GM18868 (cell line): ENCODE measurements at regions not wholly inside any gene's neighbourhood (a gene's known extent, or its start where the extent isn't known, plus 50 kb on each side); places are given as distances from the start of the nearest gene placed in this dataset.
"Not testable (repeated sequence)": the region's sequence is repeated elsewhere in the genome, so short reads cannot be mapped to it uniquely, and the experiment has no call there.

Experiments used
- ATAC-seq: cut with Tn5 transposase; IDR thresholded peaks from one replicate; pipeline ENCODE4 v1.9.1; 2021; ENCODE audit warnings: mild to moderate bottlenecking, moderate library complexity; ENCODE audit not compliant: unreplicated experiment

- ATAC-seq = no peak
These were observed 392.5 kb downstream of the CD83 start for GRCh38 chr6:14510038-14510437.

- ATAC-seq = no peak
These were observed 393.6 kb downstream of the CD83 start for GRCh38 chr6:14511061-14511586.

DNA sequence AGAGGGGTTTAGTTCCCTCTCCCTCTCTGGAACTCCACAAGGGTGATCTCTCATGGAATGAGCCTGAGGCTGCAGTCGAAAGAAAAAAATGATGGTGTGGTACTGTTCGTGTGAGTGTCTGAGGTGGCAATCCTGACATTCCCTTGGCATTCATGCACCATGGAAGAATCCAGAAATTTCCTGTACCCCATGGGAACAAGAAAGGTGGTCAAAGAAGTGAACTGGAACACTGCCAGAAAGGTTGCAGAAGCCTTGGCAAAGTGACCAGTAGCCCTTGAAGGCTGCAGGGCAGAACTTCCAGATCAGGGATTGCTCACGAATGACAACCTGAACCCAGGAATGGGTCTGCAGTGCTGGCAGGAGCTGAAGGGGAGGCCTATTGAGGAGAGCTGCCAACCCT, 394.7 kb downstream of the CD83 start:
- ATAC-seq = no peak

DNA sequence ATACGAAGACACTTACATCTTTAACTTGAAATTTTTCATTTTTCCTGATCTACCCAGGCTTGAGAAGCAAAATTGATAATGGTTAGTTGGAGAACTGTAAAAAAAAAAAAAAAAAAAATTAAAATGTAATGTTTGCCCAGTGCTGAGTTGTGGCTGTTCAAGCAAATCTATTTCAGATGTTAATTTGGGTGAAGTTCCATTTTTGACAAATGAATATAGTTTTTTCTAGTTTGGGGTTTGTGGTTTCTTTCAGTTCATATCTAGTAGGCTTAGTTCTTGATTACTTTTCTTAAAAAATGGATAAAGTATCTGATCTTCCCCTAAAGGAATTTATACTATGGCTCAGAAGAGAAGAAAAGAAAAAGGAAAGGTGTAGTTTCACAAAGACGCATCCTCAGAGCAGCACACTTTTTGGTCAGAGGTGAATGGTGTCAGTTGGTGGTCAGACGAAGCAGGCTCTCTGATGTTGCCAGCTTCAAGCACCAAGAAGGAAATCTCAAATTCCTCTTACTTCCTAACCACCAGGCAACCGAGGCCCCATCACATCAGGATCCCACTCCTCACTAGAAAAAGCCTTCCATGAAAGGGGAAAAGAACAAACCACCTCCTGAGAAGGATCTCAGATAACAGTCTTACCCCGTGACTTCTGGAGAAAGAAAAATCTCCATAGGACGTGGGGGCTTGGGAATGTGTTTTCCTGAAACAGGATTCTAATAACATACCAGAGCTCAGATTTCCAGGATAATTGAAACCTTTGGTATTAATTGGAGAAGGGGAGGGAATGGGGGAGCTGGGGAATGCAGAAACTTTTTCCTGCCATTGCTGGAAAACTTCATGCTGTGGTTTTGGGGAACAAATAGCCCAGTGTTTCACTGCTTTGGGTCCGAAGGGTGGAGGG, 396.2 kb downstream of the CD83 start:
- no peak for ATAC-seq

DNA sequence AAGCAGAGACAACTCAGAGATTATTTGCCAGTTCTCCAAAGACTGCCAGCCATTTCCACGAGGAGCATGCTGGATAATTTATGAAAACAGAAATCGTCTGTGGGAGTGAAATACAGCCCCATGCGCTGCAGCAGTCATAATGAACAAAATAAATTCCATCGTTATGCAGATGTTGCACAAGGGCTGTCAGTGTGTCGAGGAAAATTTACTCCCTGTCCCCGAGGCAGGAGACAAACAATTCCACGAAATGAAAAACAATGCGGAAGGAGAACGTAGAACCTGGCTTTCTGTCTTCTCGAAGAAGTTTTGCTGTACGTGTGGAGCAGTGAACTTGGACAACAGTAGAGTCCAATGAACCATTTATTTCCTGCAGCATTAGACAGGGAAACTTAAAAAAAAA, 399.4 kb downstream of the CD83 start:
- ATAC-seq = no peak

DNA sequence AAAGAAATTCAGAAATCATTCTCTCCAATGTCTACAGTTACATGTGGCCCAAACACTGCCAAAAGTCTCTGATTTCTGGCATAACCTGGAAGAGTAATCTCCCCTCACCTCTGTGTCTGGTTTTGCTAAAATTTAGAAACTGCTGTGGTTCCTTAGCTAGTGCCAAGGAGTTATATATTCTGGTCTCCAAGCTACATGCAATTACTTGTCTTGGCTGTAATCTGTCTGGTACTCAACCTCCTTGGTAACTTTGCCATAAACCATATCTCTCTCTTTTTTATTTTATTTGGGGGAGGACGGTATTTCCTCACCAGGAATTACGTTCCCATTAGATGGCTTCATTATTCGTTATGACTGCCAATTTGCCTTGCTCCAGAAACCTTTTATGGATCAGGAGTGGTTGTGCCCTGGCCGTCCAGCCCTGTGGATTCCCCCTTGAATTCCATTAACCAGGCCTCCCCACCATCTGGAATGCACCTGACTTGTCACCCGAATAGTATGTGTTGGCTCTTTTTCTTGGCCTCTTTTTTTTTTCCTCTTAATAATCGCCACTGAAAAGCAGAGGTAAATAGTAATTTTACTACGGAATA, 400.0 kb downstream of the CD83 start:
- no peak for ATAC-seq

DNA sequence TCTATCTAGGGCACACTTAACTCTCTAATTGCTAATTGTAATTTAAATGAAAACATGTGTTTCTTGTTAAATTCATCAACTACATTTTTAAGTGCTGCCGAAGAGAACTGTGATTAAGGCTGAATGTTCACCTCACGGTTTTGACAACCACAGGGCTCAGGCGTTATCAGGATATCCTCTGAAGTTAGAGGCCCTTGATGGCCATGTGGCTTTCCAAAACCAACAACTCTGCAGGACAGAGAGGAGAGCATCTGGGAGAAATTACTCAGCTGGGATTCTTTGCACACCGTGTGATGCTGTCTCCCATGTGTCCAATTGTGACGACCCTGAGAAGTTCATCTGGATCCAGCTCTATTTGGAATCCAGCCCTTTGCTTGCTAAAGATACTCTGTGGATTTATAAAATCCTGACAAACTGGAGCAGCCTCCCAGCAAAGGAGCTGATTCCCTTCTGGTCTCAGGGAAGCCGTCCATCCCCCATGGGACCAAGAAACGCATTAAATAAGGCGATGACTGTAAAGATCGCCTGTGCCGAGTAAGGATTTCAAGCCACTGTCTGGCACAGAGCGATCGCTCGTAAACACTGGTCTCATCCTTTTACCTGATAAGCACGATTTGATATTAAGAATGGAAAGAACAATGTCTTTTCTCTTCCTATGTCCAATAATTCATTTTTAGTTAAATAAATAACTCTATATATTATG, 401.1 kb downstream of the CD83 start:
- no peak for ATAC-seq

- ATAC-seq = no peak
These were observed 402.5 kb downstream of the CD83 start for GRCh38 chr6:14520029-14520428.

- ATAC-seq = no peak
These were observed 403.0 kb downstream of the CD83 start for GRCh38 chr6:14520536-14520935.

DNA sequence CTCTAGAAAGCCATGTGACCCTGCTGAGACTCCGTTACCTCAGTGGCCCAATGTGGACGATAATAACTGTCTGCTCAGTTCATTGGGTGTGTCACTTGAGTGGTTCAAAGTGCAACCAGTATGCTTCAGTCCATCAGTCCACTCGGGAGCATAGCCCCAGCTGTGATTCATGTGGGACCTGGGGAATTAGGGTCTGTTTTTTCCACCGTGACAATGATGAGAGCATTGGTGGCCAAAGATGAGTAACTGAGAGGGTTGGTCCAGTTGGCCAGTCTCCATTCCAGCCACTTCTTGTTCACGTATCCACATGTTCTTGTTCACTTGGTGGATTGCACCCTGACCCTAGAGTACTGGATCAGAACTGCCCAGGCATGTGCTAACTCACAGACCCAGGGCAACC, 403.6 kb downstream of the CD83 start:
- ATAC-seq = no peak

DNA sequence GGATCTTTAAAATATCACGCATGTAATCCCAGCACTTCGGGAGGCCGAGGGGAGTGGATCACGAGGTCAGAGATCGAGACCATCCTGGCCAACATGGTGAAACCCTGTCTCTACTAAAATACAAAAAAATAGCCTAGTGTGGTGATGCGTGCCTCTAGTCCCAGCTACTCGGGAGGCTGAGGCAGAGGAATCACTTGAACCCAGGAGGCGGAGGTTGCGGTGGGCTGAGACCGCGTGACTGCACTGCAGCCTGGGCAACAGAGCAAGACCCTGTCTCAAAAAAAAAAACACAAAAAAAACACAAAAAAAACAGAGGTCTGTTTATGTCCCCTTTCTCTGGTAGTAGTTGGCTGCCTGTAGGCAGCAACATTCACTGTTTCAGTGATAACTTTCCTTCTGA, 404.3 kb downstream of the CD83 start:
- ATAC-seq = not testable (repeated sequence)

DNA sequence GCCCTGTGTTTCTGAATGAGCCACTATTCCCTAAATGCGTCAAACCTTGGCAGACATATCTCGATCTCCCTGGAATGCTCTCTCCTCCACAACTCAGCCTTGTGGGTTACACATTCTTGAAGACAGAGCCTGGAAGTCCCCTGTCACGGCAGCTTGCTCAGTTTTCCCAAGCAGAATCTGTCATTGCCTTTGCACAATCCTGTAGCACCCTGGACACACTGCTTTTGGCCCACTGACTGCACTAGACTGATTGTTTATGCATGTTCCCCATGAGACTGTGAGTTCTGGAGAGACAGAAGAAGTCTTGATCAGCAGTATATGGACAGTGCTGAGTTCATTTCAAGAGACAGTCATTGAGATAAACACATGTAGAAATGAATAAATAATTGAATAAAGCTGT, 406.7 kb downstream of the CD83 start:
- ATAC-seq = no peak

GRCh38 chr6:14530385-14530784, 412.8 kb downstream of the CD83 start:
- ATAC-seq = no peak

- no peak for ATAC-seq
These were observed 415.9 kb downstream of the CD83 start for GRCh38 chr6:14533446-14533845.

DNA sequence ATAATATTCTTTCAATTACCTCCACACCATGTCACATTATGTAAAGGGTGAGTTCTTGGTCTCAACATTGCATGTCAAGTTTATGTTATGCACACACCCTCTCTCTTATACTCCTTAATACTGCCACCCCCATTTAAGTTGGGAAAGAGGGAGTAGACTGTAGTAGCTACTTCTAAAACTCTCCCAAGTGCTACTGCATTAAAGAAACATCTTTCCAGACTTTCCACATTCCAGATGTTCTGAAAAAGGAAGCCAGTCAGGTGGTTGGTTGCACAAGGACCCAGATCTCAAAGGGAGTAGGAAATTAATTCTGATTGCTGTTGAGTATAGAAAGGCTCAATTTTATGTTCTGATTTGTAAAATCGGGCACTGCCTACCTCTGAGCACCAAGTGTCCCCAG, 419.5 kb downstream of the CD83 start:
- ATAC-seq = no peak

GRCh38 chr6:14540276-14540675, 422.7 kb downstream of the CD83 start:
- ATAC-seq = no peak

- no peak for ATAC-seq
These were observed 423.4 kb downstream of the CD83 start for GRCh38 chr6:14540810-14541540.

DNA sequence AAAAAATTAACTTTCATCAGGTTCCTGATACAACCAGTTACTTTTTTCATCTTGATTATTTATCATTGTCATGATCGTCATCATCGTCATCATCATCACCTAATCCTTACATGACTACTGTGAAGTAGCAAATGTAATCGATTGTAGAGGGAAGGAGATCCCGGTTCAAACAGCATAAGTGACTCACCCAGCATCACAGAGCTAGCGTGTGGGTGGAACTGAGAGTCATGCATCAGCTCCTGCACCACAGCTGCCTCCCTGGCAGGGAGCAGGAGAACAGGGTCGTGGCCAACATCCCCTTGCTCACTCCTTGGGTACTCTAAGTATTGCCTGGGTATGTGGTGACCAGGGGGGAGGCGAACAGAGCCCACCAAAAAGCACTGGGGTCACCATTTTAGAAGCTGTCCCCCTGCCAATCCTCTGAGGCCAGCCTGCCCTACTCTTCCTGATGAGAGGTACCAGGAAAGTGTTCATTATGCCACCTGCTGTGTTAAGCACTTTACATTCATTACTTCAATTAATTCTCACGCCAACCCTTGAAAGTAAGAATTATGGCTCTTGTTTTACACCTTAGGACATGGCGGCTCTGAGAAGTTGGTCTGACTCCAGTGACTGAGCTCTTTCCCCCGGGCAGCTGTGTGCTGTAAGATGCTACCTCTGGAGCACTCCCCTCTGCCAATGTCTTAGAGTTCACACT, 425.2 kb downstream of the CD83 start:
- ATAC-seq = peak; percentile 96

DNA sequence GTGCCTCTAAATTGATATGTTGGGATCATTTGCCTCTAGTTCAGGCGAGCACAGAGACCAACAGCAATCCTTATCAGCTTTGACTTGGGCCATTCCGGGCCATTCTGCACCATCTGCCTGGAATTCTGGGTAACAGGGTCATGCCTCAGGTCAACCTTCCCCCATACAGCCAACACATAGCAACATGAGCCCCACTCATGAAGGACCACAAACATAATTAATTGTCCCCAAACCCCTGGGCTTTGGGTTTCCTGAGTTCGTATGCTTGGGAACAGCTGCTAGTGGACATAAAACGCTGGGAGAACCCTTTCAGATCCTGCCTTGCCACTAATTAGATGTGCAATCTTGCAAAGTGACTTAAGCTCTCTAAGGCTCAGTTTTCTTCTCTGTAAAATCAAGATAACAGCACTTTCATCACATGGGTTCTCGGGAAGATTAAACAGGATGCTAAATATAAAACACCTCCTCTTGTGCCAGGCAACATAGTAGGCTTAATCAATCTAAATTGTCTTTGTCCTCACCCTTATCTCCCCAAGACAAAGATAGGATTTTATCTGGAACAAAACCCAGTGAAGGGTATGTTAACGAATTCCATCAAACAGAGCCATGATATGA, 426.5 kb downstream of the CD83 start:
- no peak for ATAC-seq

- ATAC-seq = no peak
These were observed 427.1 kb downstream of the CD83 start for GRCh38 chr6:14544666-14545065.
